Bronchial epithelial cell (primary cell): ENCODE measurements at regions not wholly inside any gene's neighbourhood (a gene's known extent, or its start where the extent isn't known, plus 50 kb on each side); places are given as distances from the start of the nearest gene placed in this dataset.

ENCODE experiments used
- DNase-seq: peaks from one replicate; pipeline ENCODE4 v3.0.0-alpha.2; 2010; ENCODE audit warnings: low read depth
- FAIRE-seq: peaks from 2 replicates; lab custom pipeline; 2011; peaks lifted over from hg19 to GRCh38; lab: Jason Lieb, UNC
- H3K27me3 ChIP-seq: 2 replicates; pipeline ENCODE4 v1.5.1; 2011; ENCODE audit warnings: low read length; ENCODE audit not compliant: control insufficient read depth, insufficient read depth
- H3K36me3 ChIP-seq: 2 replicates; pipeline ENCODE4 v1.5.1; 2011; ENCODE audit warnings: low read length; ENCODE audit not compliant: control insufficient read depth, insufficient read depth
- H3K4me3 ChIP-seq: 2 replicates; pipeline ENCODE4 v1.5.1; 2011; ENCODE audit warnings: mild to moderate bottlenecking, low read depth, low read length, control low read depth
- CTCF ChIP-seq: IDR thresholded peaks from 2 replicates; pipeline ENCODE4 v1.5.1; 2011; ENCODE audit warnings: mild to moderate bottlenecking, moderate library complexity, low read length, control low read depth, inconsistent platforms; ENCODE audit not compliant: insufficient read depth, severe bottlenecking

DNA sequence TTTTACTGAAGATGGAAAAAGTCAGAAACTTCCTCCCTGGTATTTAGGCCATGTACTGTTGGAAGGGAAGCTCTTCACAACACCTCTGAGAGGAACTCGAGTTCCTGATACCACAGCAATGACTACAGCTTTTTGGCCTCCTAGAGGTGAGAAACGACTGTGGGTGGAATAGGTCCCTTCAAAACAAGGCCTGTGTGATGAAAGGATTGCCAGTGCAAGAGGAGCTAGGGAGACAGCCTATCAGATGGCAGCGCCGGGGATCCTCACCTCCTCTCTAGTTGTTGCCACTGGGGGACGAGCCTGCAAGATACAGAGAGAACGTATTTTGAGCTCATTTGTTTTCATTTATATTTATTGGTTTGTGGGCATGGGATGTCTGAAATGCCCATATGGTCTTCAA is 187.8 kb upstream of the KCND3 start:
- no peak for DNase-seq
- TF ChIP-seq CTCF: no peak
- no peak overlapping the region for H3K4me3 ChIP-seq
- H3K27me3 ChIP-seq: peaks cover 2% of the 10 kb centered on the region
- H3K36me3 ChIP-seq: no peaks in the 10 kb centered on the region
- FAIRE-seq: peak; percentile 85

GRCh38 chr1:112188611-112189010 is 199.1 kb upstream of the KCND3 start:
- FAIRE-seq: peak; percentile 36
- Histone ChIP-seq H3K27me3 (peaks cover 1% of the 10 kb centered on the region), H3K36me3 (no peaks in the 10 kb centered on the region), H3K4me3 (no peak overlapping the region)
- no peak for TF ChIP-seq CTCF
- DNase-seq: peak; percentile 7

GRCh38 chr1:112196008-112196588 is 199.9 kb upstream of the CTTNBP2NL start:
- FAIRE-seq: no peak
- no peaks in the 10 kb centered on the region for H3K36me3 ChIP-seq
- DNase-seq: no peak
- H3K27me3 ChIP-seq: no peaks in the 10 kb centered on the region
- no peak overlapping the region for H3K4me3 ChIP-seq
- TF ChIP-seq CTCF: no peak

GRCh38 chr1:112196731-112197130 is 199.3 kb upstream of the CTTNBP2NL start:
- peak; percentile 82 for FAIRE-seq
- TF ChIP-seq CTCF: no peak
- DNase-seq: peak; percentile 5
- no peak overlapping the region for H3K4me3 ChIP-seq
- H3K27me3 ChIP-seq: no peaks in the 10 kb centered on the region
- H3K36me3 ChIP-seq: no peaks in the 10 kb centered on the region

- DNase-seq: peak; percentile 68
These were observed 186.5 kb upstream of the CTTNBP2NL start for GRCh38 chr1:112209493-112209892.

More at GRCh38 chr1:112209493-112209892, 186.5 kb upstream of the CTTNBP2NL start:
- H3K27me3 ChIP-seq: no peaks in the 10 kb centered on the region
- no peaks in the 10 kb centered on the region for H3K36me3 ChIP-seq
- H3K4me3 ChIP-seq: no peak overlapping the region
- TF ChIP-seq CTCF: no peak
- no peak for FAIRE-seq
